GM21737 (cell line): ENCODE measurements at regions not wholly inside any gene's neighbourhood (a gene's known extent, or its start where the extent isn't known, plus 50 kb on each side); places are given as distances from the start of the nearest gene placed in this dataset.

Experiments
- ATAC-seq: cut with Tn5 transposase; IDR thresholded peaks from one replicate; pipeline ENCODE4 v1.9.1; 2021; ENCODE audit warnings: mild to moderate bottlenecking, moderate library complexity; ENCODE audit not compliant: unreplicated experiment

- no peak for ATAC-seq
These were observed 363.0 kb downstream of the FAT4 start for GRCh38 chr4:125677665-125678307.

GRCh38 chr4:125679989-125680388 is 365.2 kb downstream of the FAT4 start:
- no peak for ATAC-seq

GRCh38 chr4:125681240-125681639 is 366.5 kb downstream of the FAT4 start:
- ATAC-seq, result no peak

- ATAC-seq, result no peak
These were observed 368.0 kb downstream of the FAT4 start for GRCh38 chr4:125682730-125683129.

- no peak for ATAC-seq
These were observed 374.1 kb downstream of the FAT4 start for GRCh38 chr4:125688841-125689240.

- ATAC-seq, result no peak
These were observed 375.1 kb downstream of the FAT4 start for GRCh38 chr4:125689805-125690204.

- ATAC-seq, result no peak
These were observed 378.5 kb downstream of the FAT4 start for GRCh38 chr4:125693228-125693627.

- no peak for ATAC-seq
These were observed 387.7 kb downstream of the FAT4 start for GRCh38 chr4:125702406-125702805.

- ATAC-seq, result no peak
These were observed 388.7 kb downstream of the FAT4 start for GRCh38 chr4:125703443-125703842.

- no peak for ATAC-seq
These were observed 390.0 kb downstream of the FAT4 start for GRCh38 chr4:125704726-125705125.

GRCh38 chr4:125705681-125706080 is 390.9 kb downstream of the FAT4 start:
- no peak for ATAC-seq

GRCh38 chr4:125707397-125707796 is 392.6 kb downstream of the FAT4 start:
- ATAC-seq, result no peak

GRCh38 chr4:125710766-125711165 is 396.0 kb downstream of the FAT4 start:
- no peak for ATAC-seq

- no peak for ATAC-seq
These were observed 399.3 kb downstream of the FAT4 start for GRCh38 chr4:125714049-125714448.

- no peak for ATAC-seq
These were observed 400.1 kb downstream of the FAT4 start for GRCh38 chr4:125714845-125715244.

- ATAC-seq, result no peak
These were observed 405.2 kb downstream of the FAT4 start for GRCh38 chr4:125719987-125720386.

GRCh38 chr4:125722009-125722408 is 407.3 kb downstream of the FAT4 start:
- ATAC-seq, result no peak

- no peak for ATAC-seq
These were observed 411.3 kb downstream of the FAT4 start for GRCh38 chr4:125725957-125726525.

GRCh38 chr4:125727931-125728330 is 413.2 kb downstream of the FAT4 start:
- ATAC-seq, result no peak

GRCh38 chr4:125728568-125728967 is 413.8 kb downstream of the FAT4 start:
- ATAC-seq, result no peak

- ATAC-seq, result no peak
These were observed 414.4 kb downstream of the FAT4 start for GRCh38 chr4:125729171-125729570.

GRCh38 chr4:125732632-125733031 is 417.9 kb downstream of the FAT4 start:
- no peak for ATAC-seq

GRCh38 chr4:125734504-125734903 is 419.7 kb downstream of the FAT4 start:
- ATAC-seq, result no peak
